Posterior cingulate gyrus (tissue), 11 donors: ENCODE measurements at regions not wholly inside any gene's neighbourhood (a gene's known extent, or its start where the extent isn't known, plus 50 kb on each side); places are given as distances from the start of the nearest gene placed in this dataset.

ENCODE experiments used
- DNase-seq, 10 donors: peaks; one replicate each; pipeline versions ENCODE4 v3.0.0 to v3.0.0-alpha.2; 2020 to 2021; ENCODE audit warnings: mixed read lengths in 3 of 10
- intact Hi-C: fragments of 100-400 bp; cut with DNase I; formaldehyde crosslinking; loops from one replicate; pipeline ENCODE4 v1.15.1; 2023

- DNase-seq = no peak
- intact Hi-C loops = no loop called here
Measured at GRCh38 chr3:67898916-67899315, 244.5 kb upstream of the SUCLG2 start.

- intact Hi-C loops = no loop called here
- DNase-seq = no peak
Measured at GRCh38 chr3:67897351-67898336, 243.2 kb upstream of the SUCLG2 start.

DNA sequence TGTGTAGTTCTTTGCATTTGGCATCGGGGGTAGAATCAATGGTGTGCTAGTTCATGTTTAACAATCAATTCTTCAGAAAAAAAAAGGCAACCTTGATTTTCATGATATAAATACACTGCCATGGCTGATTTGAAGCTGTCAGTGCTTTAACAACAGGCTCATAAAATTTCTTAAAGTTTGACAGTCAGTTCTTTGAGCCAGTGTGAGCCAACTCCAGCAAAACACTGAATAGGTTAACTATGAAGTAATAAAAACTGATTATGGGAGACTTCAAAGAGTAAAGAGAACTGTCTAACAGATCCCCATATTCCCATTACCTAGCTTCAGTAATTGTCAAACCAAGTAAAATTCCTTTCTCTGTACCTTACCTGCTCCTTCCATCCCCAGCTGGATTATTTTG is 241.7 kb upstream of the SUCLG2 start:
- no peak for DNase-seq
- intact Hi-C loops = no loop called here

- intact Hi-C loops = no loop called here
- DNase-seq = no peak
Measured at GRCh38 chr3:67894510-67894909, 240.1 kb upstream of the SUCLG2 start.

- DNase-seq = no peak
- intact Hi-C loops = no loop called here
Measured at GRCh38 chr3:67884345-67884744, 229.9 kb upstream of the SUCLG2 start.

- DNase-seq = no peak
- intact Hi-C loops = no loop called here
Measured at GRCh38 chr3:67883766-67884165, 229.4 kb upstream of the SUCLG2 start.

- intact Hi-C loops = no loop called here
- no peak for DNase-seq
Measured at GRCh38 chr3:67882981-67883380, 228.6 kb upstream of the SUCLG2 start.

DNA sequence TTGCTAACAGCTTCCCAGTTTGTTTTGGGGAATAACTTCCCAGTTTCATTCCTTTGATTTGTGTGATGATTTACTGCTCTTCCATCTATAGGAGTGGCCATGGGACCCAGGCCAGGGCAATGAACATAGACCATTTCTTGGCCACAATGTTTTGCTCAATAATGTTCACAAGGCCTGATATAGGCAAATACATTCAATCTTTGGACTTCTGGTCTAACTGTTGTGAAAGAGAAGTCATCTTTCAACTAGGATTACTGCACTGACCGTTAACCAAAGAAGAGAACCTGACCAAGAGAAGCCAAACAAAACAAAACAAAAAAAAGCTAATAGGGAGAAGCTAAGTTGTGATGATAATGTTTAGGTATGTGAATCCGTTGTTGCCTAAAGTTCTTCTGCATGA is 221.8 kb upstream of the SUCLG2 start:
- intact Hi-C loops = no loop called here
- DNase-seq = no peak

DNA sequence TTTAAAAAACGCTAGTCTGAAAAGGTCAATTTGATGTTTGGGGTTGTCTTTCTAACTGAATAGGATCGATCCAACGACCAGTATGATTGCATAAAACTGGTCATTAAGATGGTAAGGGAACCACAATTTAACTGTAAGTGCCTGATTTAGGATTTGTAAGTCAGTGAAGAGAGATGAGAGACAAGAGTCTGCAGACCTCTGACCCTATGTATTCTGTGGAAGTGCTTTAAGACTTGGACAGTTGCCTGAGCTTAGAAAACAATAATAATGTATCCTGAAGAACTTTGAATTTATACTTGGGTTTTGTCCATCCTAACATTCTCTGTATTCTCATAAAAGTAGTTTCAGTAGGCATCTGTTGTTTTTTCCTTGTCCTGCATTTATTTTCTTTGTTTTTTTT is 221.4 kb upstream of the SUCLG2 start:
- no peak for DNase-seq
- intact Hi-C loops = no loop called here

DNA sequence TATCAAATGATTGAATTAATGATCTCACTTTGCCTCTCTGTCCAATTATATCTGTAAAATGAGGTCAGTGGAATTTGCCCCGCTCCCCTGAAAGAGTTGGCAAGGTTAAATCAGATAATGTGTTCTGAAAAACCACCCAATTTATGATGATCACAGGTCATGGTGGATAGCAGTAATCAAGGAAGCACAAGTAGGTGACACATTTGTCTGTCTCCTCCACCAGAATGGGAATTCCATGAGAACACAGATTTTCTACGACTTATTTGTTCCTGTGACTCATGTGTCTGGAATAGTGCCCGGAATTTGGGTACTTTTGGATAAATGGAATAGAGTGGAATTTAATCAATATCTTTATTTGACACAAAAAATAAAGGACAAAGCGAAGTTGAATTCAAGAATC is 220.9 kb upstream of the SUCLG2 start:
- intact Hi-C loops = no loop called here
- DNase-seq = no peak

DNA sequence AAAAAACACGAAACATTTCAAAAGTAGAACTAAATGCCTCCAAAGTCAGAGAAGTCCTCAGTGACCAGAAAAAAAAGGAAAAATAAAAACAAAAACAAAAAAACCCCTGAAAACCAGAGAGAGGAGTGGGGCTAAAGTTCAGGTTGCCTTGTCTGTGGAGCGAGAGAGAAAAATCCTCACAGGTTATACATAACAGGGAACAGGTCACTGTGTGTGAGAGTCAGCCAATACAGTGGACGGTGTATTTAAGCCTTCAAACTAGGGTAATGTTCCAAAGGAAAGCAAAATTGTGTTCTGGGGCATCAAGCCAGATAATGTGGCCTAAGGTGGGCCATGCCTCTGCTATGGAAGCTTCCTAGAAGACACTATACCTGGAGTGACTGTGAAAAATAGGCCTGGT is 216.1 kb upstream of the SUCLG2 start:
- DNase-seq = no peak
- intact Hi-C loops = no loop called here

- DNase-seq = no peak
- intact Hi-C loops = no loop called here
Measured at GRCh38 chr3:67866571-67866970, 212.2 kb upstream of the SUCLG2 start.

DNA sequence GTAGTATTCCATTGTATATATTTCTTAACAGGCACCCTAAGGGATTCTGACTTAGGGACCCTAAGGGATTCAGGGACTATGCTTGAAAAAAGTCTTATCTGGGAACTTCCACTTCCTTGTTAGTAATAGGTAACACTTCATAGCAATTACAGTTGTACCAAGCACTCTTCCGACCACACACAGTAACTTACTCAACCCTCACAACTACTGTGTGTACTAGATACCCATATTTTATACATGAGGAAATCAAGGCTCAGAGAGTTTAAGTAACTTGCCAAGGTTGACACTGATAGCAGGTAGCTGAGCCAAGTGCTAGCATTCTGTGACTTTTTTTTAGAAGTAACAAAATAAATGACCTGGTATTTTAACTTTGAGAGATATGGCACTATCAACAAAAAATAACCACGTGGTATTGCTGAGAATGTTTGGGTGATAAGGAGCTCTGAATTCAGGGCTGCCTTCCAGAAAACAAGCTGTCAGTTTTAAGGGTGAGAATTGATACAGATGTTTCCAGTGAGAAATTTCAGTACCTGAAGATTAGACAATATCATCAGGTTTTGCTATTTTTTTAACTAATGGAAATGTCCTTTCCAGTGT is 210.3 kb upstream of the SUCLG2 start:
- intact Hi-C loops = no loop called here
- DNase-seq = no peak

DNA sequence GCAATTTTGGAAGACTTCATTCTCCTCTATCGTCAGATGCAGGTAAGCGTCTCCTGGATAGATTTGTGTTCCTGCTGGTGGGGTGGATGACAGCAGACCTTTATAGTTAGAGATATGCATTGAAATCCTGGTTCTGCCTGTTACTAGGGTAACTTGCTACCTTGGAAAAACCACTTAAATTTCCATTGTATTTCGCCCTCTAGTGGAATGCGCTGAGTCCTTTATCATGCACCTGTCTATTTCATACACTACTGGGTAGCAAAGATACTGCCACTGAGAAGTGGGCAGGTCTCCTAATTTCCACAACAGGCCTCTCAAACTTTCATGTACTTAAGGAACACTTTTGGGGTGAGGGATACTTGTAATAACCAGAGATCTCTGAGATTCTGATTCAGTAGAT is 209.5 kb upstream of the SUCLG2 start:
- intact Hi-C loops = no loop called here
- DNase-seq = no peak

DNA sequence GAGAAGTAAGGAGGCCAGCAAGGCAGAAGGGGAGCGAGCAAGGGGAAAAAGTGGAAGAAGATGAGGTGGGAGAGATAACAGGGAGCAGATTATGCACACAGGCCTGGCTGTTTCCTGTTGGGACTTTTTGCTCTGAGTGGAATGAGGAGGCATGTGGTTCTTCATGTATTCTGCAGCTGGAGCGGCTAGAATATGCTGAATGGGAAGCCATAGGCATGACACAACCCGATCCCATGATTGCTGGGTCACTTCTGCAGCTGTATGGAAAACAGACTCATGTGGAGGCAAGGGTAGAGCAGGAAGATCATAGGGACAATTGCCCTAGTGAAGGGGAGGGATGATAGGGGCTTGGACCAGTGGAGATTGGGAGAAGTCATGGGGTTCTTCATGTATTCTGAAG is 206.0 kb upstream of the SUCLG2 start:
- no peak for DNase-seq
- intact Hi-C loops = no loop called here

GRCh38 chr3:67858492-67858891 is 204.1 kb upstream of the SUCLG2 start:
- intact Hi-C loops = no loop called here
- DNase-seq = no peak

DNA sequence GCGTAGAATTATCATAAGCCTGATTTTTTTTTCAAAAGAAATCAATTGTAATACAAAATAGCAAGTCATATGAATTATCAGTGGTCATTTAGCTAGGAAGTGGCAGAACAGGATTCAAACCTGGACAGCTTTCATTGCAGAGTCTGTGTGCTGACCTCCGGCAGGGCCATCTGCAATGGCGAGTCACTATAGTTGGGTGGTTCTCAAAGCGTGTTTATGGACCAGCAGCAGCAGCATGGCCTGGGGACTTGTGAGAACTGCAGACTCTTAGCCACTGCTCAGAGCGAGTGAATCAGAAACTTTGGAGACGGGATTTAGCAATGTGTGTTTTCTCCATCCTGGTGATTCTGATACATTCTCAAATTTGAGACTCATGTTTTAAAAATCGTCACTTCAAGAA is 202.3 kb upstream of the SUCLG2 start:
- intact Hi-C loops = no loop called here

GRCh38 chr3:67854663-67855062 is 200.3 kb upstream of the SUCLG2 start:
- no peak for DNase-seq
- intact Hi-C loops = no loop called here

More for the DNA sequence above, 202.3 kb upstream of the SUCLG2 start:
- DNase-seq = peak in 1 of 10 donors; percentile 62

GRCh38 chr3:67853520-67853919 is 199.1 kb upstream of the SUCLG2 start:
- intact Hi-C loops = no loop called here
- no peak for DNase-seq

GRCh38 chr3:67848299-67848698 is 193.9 kb upstream of the SUCLG2 start:
- no peak for DNase-seq
- intact Hi-C loops = no loop called here

GRCh38 chr3:67846166-67846565 is 191.8 kb upstream of the SUCLG2 start:
- DNase-seq = no peak
- intact Hi-C loops = no loop called here

DNA sequence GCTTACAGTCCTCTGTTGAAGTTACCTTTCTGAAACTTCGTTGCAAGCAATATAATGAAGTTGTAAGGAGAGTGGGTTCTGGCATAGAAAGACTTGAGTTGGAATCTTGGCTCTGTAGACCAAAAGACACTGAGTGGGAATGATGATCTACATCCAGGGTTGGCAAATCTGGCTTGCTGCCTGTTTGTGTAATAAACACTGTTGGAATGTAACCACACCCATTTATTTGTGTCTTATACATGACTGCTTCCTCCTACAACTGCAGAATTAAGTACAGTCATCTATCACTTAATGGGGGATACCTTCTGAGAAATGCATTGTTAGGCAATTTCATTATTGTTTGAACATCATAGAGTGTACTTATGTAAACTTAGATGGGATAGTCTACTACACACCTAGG is 178.4 kb upstream of the SUCLG2 start:
- no peak for DNase-seq
- intact Hi-C loops = no loop called here
